ENCODE measurements at regions not wholly inside any gene's neighbourhood (a gene's known extent, or its start where the extent isn't known, plus 50 kb on each side); places are given as distances from the start of the nearest gene placed in this dataset.

GRCh38 chr2:216971593-216971992 is 111.7 kb upstream of the TNP1 start:
- Histone ChIP-seq H3K9me3 (replicated peaks; ENCODE audit: control insufficient read depth, low read depth, low read length) (no peaks in the 10 kb centered on the region), H3K4me1 (ENCODE audit: control insufficient read depth, insufficient read depth, low read length) (peaks cover 21% of the 10 kb centered on the region), H3K4me3 (ENCODE audit: low read length) (no peak overlapping the region), H3K27me3 (ENCODE audit: control insufficient read depth, insufficient read depth, low read length) (no peaks in the 10 kb centered on the region), H3K36me3 (ENCODE audit: control insufficient read depth, insufficient read depth, low read length) (no peaks in the 10 kb centered on the region), H3K27ac (ENCODE audit: low read length) (no peak overlapping the region)
- WGBS (ENCODE audit: insufficient coverage), result 88% methylated on average over 1 of the region's 2 CpGs
- no peak for DNase-seq

DNA sequence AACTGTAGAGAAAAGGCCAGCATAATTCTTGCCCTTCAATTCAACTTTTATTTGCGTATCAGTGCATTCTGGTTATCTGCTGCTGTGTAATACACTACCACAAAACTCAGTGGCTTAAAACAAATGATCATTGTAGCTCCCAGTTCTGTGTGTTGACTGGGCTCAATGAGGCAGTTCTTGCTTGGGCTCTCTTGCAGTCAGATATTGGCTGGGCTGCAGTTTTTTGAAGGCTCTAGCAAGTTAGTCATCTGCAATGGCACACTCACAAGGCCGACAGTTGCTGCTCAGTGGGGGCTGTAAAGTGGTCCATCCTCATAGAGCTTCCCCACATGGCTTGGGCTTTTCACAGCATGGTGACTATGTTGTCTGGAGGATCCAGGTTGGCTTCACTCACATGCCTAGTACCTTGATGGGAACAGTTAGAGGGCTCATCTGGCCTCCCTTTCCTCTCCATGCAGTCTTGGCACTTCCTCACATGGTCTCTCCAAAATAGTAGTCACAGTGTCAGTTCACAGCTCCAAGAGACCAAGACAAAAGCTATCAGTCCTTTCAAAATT is 110.6 kb upstream of the TNP1 start:
- no peaks in the 10 kb centered on the region for H3K9me3 ChIP-seq (replicated peaks; ENCODE audit: control insufficient read depth, low read depth, low read length)
- no peaks in the 10 kb centered on the region for H3K36me3 ChIP-seq (ENCODE audit: control insufficient read depth, insufficient read depth, low read length)
- H3K27me3 ChIP-seq (ENCODE audit: control insufficient read depth, insufficient read depth, low read length), result no peaks in the 10 kb centered on the region
- peaks cover 21% of the 10 kb centered on the region for H3K4me1 ChIP-seq (ENCODE audit: control insufficient read depth, insufficient read depth, low read length)
- no peak overlapping the region for H3K27ac ChIP-seq (ENCODE audit: low read length)
- WGBS (ENCODE audit: insufficient coverage), result 83% methylated on average over 1 of the region's 2 CpGs
- DNase-seq, result no peak
- no peak overlapping the region for H3K4me3 ChIP-seq (ENCODE audit: low read length)

DNA sequence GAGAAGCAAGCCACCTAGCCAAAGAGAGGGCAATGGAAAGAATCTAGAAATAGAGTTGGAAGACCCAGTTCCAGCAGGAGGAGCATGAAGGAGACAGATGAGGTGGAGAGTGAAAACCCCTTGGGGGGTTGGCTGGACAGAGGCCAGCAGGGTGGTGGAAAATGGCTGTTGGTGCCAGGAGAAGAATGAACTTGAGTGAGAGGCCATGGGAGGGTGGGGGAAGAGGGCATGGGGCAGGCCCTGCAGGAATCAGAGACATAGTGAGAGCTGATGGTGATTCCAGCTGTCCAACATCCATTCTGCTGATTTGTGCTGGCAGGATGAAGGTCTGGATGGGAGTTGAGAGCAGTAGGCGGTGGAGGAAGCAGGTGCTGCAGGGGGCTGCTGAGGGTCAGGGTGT is 108.0 kb upstream of the TNP1 start:
- WGBS (ENCODE audit: insufficient coverage), result 40% methylated on average over 1 of the region's 1 CpG
- Histone ChIP-seq H3K27me3 (ENCODE audit: control insufficient read depth, insufficient read depth, low read length) (no peaks in the 10 kb centered on the region), H3K9me3 (replicated peaks; ENCODE audit: control insufficient read depth, low read depth, low read length) (peaks cover under 1% of the 10 kb centered on the region), H3K4me3 (ENCODE audit: low read length) (no peak overlapping the region), H3K4me1 (ENCODE audit: control insufficient read depth, insufficient read depth, low read length) (peaks cover 10% of the 10 kb centered on the region), H3K27ac (ENCODE audit: low read length) (no peak overlapping the region), H3K36me3 (ENCODE audit: control insufficient read depth, insufficient read depth, low read length) (no peaks in the 10 kb centered on the region)
- DNase-seq, result no peak

GRCh38 chr2:216960671-216961268 is 100.9 kb upstream of the TNP1 start:
- Histone ChIP-seq H3K9me3 (replicated peaks; ENCODE audit: control insufficient read depth, low read depth, low read length) (peaks cover 4% of the 10 kb centered on the region), H3K27me3 (ENCODE audit: control insufficient read depth, insufficient read depth, low read length) (no peaks in the 10 kb centered on the region), H3K4me3 (ENCODE audit: low read length) (no peak overlapping the region), H3K36me3 (ENCODE audit: control insufficient read depth, insufficient read depth, low read length) (no peaks in the 10 kb centered on the region), H3K4me1 (ENCODE audit: control insufficient read depth, insufficient read depth, low read length) (peaks cover 15% of the 10 kb centered on the region), H3K27ac (ENCODE audit: low read length) (peak overlapping the region; percentile 66)
- DNase-seq, result peak; percentile 69
- WGBS (ENCODE audit: insufficient coverage), result no CpG with 5 or more reads among the region's 6 CpGs

- Histone ChIP-seq H3K9me3 (replicated peaks; ENCODE audit: control insufficient read depth, low read depth, low read length) (peaks cover 11% of the 10 kb centered on the region), H3K27me3 (ENCODE audit: control insufficient read depth, insufficient read depth, low read length) (no peaks in the 10 kb centered on the region), H3K4me3 (ENCODE audit: low read length) (no peak overlapping the region), H3K4me1 (ENCODE audit: control insufficient read depth, insufficient read depth, low read length) (peaks cover 15% of the 10 kb centered on the region), H3K27ac (ENCODE audit: low read length) (peak overlapping the region; percentile 10), H3K36me3 (ENCODE audit: control insufficient read depth, insufficient read depth, low read length) (no peaks in the 10 kb centered on the region)
- WGBS (ENCODE audit: insufficient coverage), result no CpG with 5 or more reads among the region's 3 CpGs
- peak; percentile 21 for DNase-seq
Measured at GRCh38 chr2:216959433-216959832, 99.6 kb upstream of the TNP1 start.

DNA sequence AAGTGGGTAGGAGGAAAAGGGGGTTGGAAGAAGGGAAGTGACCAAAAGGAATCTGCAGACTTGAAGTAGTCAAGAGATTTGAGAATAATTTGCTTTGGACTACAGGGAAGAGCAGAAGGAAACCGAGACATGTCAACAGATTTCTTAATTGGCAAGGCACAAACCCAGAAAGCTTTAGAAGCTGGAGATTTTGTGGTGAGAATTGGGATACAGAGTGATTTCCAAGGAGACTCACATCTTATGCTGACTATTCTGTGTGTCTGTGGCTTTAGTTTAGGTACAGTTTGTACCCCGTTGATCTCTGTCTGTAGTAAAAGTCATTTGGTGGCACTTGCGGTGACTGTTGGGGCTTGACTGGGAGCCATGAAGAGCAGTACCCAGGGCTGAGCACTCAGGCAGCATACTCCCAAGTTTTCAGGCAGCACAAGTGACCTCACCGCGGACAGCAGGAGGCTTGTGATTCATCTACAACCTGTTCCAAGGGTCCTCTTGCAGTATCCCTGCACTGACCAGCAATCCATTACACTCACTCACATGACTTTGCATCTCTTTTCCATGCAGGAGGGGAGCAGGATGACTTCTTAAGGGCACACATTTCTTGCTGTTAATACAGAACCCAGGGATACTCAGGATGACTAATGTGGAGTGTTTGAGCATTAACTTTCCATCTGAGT is 97.1 kb upstream of the TNP1 start:
- H3K36me3 ChIP-seq (ENCODE audit: control insufficient read depth, insufficient read depth, low read length), result no peaks in the 10 kb centered on the region
- no peaks in the 10 kb centered on the region for H3K27me3 ChIP-seq (ENCODE audit: control insufficient read depth, insufficient read depth, low read length)
- H3K4me3 ChIP-seq (ENCODE audit: low read length), result no peak overlapping the region
- DNase-seq, result no peak
- 86% methylated on average over 5 of the region's 5 CpGs for WGBS (ENCODE audit: insufficient coverage)
- peaks cover 15% of the 10 kb centered on the region for H3K4me1 ChIP-seq (ENCODE audit: control insufficient read depth, insufficient read depth, low read length)
- peaks cover 9% of the 10 kb centered on the region for H3K9me3 ChIP-seq (replicated peaks; ENCODE audit: control insufficient read depth, low read depth, low read length)
- no peak overlapping the region for H3K27ac ChIP-seq (ENCODE audit: low read length)

DNA sequence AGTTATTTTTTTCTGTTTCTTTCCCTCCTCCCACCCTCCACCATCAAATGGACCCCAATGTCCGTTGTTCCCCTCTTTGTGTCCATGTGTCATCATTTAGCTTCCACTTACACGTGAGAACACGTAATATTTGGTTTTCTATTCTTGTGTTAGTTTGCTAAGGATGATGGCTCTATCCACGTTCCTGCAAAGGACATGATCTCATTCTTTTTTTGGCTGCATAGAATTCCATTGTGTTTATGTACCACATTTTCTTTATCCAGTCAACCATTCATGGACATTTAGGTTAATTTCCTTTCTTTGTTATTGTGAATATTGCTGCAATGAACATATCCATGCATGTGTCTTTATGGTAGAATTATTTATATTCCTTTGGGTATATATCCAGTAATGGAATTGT is 91.3 kb upstream of the TNP1 start:
- Histone ChIP-seq H3K4me3 (ENCODE audit: low read length) (no peak overlapping the region), H3K9me3 (replicated peaks; ENCODE audit: control insufficient read depth, low read depth, low read length) (peaks cover 12% of the 10 kb centered on the region), H3K36me3 (ENCODE audit: control insufficient read depth, insufficient read depth, low read length) (no peaks in the 10 kb centered on the region), H3K27ac (ENCODE audit: low read length) (no peak overlapping the region), H3K27me3 (ENCODE audit: control insufficient read depth, insufficient read depth, low read length) (no peaks in the 10 kb centered on the region), H3K4me1 (ENCODE audit: control insufficient read depth, insufficient read depth, low read length) (peaks cover 9% of the 10 kb centered on the region)
- DNase-seq, result no peak
- no CpG with 5 or more reads among the region's 4 CpGs for WGBS (ENCODE audit: insufficient coverage)

GRCh38 chr2:216950547-216950946 is 90.7 kb upstream of the TNP1 start:
- WGBS (ENCODE audit: insufficient coverage), result 83% methylated on average over 1 of the region's 2 CpGs
- no peak for DNase-seq
- H3K9me3 ChIP-seq (replicated peaks; ENCODE audit: control insufficient read depth, low read depth, low read length), result peaks cover 12% of the 10 kb centered on the region

DNA sequence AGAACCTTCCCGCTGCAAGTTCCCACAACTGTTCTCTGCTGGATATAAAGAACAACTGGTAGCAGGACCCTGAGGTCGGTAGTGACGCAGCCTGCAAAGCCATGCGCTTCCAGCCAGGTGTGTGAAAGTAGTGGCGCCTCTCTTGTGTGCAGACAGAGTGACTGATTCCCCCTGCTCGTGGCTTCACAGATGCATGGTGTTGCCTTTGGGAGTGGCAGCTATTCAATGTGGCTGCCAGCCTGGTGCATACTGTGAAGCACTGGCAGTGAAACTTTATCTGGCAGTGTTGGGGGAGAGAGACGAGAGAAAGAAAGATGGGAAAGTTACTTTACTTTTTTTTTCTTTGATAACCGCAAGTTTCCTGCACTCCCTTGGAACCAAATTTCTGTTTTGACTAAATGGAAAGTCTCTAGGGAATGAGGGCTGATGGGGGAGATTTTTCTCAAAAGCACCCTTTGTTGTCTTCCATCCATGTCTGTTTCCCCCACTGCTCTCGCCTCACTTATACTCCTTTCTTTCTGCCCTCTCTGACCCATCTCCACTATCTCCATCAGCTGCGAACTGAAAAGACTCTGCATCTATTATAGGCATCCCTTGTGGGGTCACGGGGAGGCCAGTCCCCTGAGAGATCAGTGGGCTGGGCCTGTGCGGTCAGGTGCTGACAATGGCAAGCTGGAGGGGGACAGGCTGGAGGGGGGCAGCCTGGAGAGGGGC is 90.0 kb upstream of the TNP1 start:
- WGBS (ENCODE audit: insufficient coverage), result 48% methylated on average over 7 of the region's 12 CpGs
- H3K4me3 ChIP-seq (ENCODE audit: low read length), result no peak overlapping the region
- no peak for DNase-seq
- peaks cover 9% of the 10 kb centered on the region for H3K9me3 ChIP-seq (replicated peaks; ENCODE audit: control insufficient read depth, low read depth, low read length)
- no peak overlapping the region for H3K27ac ChIP-seq (ENCODE audit: low read length)
- peaks cover 9% of the 10 kb centered on the region for H3K4me1 ChIP-seq (ENCODE audit: control insufficient read depth, insufficient read depth, low read length)
- H3K27me3 ChIP-seq (ENCODE audit: control insufficient read depth, insufficient read depth, low read length), result no peaks in the 10 kb centered on the region
- no peaks in the 10 kb centered on the region for H3K36me3 ChIP-seq (ENCODE audit: control insufficient read depth, insufficient read depth, low read length)

More at GRCh38 chr2:216950547-216950946, 90.7 kb upstream of the TNP1 start:
- H3K27ac ChIP-seq (ENCODE audit: low read length), result no peak overlapping the region
- no peaks in the 10 kb centered on the region for H3K27me3 ChIP-seq (ENCODE audit: control insufficient read depth, insufficient read depth, low read length)
- H3K4me1 ChIP-seq (ENCODE audit: control insufficient read depth, insufficient read depth, low read length), result peaks cover 9% of the 10 kb centered on the region
- H3K36me3 ChIP-seq (ENCODE audit: control insufficient read depth, insufficient read depth, low read length), result no peaks in the 10 kb centered on the region
- no peak overlapping the region for H3K4me3 ChIP-seq (ENCODE audit: low read length)

DNA sequence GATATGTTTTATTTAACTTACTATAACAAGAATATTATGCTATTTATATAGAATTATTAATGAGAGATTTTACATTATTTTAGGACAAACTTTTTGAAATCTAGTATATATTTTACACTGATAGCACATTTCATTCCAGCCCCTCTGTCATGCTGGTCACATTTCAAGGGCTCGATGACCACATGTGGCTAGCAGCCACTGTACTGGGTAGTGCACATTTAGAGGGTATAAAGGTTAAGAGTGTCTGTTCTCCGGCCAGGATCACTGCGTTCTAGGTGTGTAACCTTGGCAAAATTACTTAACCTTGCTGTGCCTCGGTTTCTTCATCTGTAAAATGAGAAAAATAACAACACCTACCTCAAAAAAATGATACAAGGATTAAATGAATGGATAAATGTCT is 87.2 kb upstream of the TNP1 start:
- Histone ChIP-seq H3K9me3 (replicated peaks; ENCODE audit: control insufficient read depth, low read depth, low read length) (peaks cover 4% of the 10 kb centered on the region), H3K27ac (ENCODE audit: low read length) (no peak overlapping the region), H3K36me3 (ENCODE audit: control insufficient read depth, insufficient read depth, low read length) (no peaks in the 10 kb centered on the region), H3K4me1 (ENCODE audit: control insufficient read depth, insufficient read depth, low read length) (peaks cover 9% of the 10 kb centered on the region), H3K4me3 (ENCODE audit: low read length) (no peak overlapping the region), H3K27me3 (ENCODE audit: control insufficient read depth, insufficient read depth, low read length) (no peaks in the 10 kb centered on the region)
- DNase-seq, result no peak
- WGBS (ENCODE audit: insufficient coverage), result no CpG with 5 or more reads among the region's 4 CpGs

Measured in muscle of leg (tissue), 3 donors.